Dendritic cell treated with granulocyte-macrophage colony-stimulating factor and Interleukin-4, amounts not matched to agents 40 ng/mL and 50 ng/mL, for 4 days (primary cell): ENCODE measurements at regions not wholly inside any gene's neighbourhood (a gene's known extent, or its start where the extent isn't known, plus 50 kb on each side); places are given as distances from the start of the nearest gene placed in this dataset.

Experiments
- H3K27ac Mint-ChIP-seq: one replicate; pipeline ENCODE4 v1.8.0; 2022; ENCODE audit warnings: mild to moderate bottlenecking, mixed read lengths
- H3K27me3 Mint-ChIP-seq: one replicate; pipeline ENCODE4 v1.8.0; 2022; ENCODE audit warnings: mild to moderate bottlenecking, mixed read lengths
- H3K36me3 Mint-ChIP-seq: one replicate; pipeline ENCODE4 v1.8.0; 2022; ENCODE audit warnings: low read depth, mixed read lengths
- H3K4me1 Mint-ChIP-seq: one replicate; pipeline ENCODE4 v1.8.0; 2022; ENCODE audit warnings: low read depth, mixed read lengths
- H3K4me3 Mint-ChIP-seq: one replicate; pipeline ENCODE4 v1.8.0; 2022; ENCODE audit warnings: mild to moderate bottlenecking, moderate library complexity, mixed read lengths
- H3K9me3 Mint-ChIP-seq: one replicate; pipeline ENCODE4 v1.8.0; 2022; ENCODE audit warnings: mixed read lengths
- intact Hi-C: fragments of 100-400 bp; cut with micrococcal nuclease; formaldehyde crosslinking; loops from one replicate; pipeline ENCODE4 v1.15.0; 2022

DNA sequence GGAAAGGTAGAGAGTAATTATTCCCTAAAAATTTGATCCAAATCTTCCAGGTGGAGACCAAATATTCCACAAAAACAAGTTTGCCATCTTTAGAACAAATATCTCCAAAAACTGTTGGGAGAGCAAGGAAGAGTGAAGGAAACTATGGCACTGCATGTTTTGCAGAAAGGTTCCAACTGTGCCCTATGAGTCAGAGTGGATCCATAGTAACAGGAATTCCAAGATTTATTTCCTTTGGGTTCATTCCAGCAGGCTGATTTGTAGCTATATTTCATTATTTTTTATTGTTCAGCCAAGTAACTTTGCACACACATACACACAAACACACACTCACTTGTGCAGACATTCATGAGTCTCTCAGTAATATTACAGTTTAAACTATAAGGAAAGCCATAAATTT is 459.7 kb upstream of the EPHA6 start:
- no peak overlapping the region for H3K4me3 Mint-ChIP-seq
- H3K27ac Mint-ChIP-seq = no peak overlapping the region
- intact Hi-C loops = no loop called here

DNA sequence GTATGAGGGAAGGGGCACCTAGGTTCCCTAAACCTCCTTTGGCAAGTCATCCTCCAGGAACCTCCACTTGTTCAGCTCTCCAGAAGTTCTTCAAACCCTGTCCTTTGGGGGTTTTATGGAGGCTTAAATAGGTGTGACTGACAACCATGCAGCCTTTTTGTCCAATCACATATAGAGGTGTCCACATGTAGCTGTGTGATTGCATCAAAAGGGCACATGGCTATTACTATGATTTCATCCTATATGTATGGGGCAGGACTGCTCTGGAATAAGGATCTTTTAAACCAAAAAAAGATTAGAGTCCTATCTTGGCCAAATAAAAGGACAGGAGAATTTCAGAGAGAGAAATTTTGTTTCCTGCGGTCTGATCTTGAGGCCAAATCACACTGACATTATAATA is 453.2 kb upstream of the EPHA6 start:
- H3K4me1 Mint-ChIP-seq = no peaks in the 10 kb centered on the region
- no peaks in the 10 kb centered on the region for H3K27me3 Mint-ChIP-seq
- no peaks in the 10 kb centered on the region for H3K36me3 Mint-ChIP-seq
- H3K9me3 Mint-ChIP-seq = peaks cover 40% of the 10 kb centered on the region
- H3K4me3 Mint-ChIP-seq = no peak overlapping the region
- intact Hi-C loops = no loop called here
- H3K27ac Mint-ChIP-seq = no peak overlapping the region

More for the DNA sequence above, 459.7 kb upstream of the EPHA6 start:
- no peaks in the 10 kb centered on the region for H3K27me3 Mint-ChIP-seq
- H3K4me1 Mint-ChIP-seq = no peaks in the 10 kb centered on the region
- peaks cover 23% of the 10 kb centered on the region for H3K9me3 Mint-ChIP-seq
- no peaks in the 10 kb centered on the region for H3K36me3 Mint-ChIP-seq

DNA sequence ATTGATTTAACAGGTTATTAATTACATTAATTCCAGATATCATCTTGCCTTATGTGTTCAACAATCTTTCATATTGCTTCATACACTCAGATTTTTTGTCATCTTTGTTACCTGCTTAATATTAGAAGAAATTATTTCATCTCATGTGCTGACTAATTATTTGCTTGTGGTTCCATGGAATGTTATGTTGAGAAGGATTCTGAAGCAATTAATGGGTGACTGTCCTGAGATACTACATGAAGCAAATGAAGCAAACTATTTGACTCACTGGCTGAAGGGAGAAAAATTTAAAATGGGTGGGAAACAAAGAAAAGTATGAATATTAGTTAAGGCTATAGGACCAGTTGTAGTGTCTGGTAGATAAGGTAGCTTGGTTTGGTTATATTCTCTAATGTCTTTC is 443.8 kb upstream of the EPHA6 start:
- no peak overlapping the region for H3K27ac Mint-ChIP-seq
- intact Hi-C loops = no loop called here
- peaks cover 14% of the 10 kb centered on the region for H3K9me3 Mint-ChIP-seq
- no peak overlapping the region for H3K4me3 Mint-ChIP-seq
- H3K27me3 Mint-ChIP-seq = no peaks in the 10 kb centered on the region
- H3K4me1 Mint-ChIP-seq = no peaks in the 10 kb centered on the region
- H3K36me3 Mint-ChIP-seq = no peaks in the 10 kb centered on the region

DNA sequence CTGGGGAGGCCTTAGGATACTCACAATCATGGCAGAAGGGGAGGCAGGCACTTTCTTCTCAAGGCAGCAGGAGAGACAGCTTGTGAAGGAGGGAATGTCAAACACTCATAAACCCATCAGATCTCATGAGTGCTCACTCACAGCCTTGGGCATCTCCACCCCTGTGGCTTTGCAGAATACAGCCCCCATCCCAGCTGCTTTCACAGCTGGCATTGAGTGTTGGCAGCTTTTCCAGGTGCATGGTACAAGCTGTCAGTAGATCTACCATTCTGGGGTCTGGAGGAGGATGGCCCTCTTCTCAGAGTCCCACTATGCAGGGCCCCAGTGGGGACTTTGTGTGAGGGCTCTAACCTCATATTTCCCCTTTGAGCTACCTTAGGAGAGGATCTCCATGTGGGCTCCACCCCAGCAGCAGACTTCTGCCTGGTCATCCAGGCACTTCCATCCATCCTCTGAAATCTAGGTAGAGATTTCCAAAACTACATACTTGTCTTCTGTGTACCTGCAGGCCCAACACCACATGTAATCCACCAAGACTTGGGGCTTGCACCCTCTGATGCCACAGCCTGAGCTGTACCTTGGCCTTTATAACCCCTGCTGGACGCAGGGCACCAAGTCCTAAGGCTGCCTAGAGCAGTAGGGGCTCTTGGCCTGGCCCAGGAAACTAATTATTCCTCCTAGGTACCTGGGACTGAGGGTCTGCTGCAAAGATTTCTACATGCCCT is 404.2 kb upstream of the EPHA6 start:
- H3K27ac Mint-ChIP-seq = no peak overlapping the region
- no peaks in the 10 kb centered on the region for H3K27me3 Mint-ChIP-seq
- no peaks in the 10 kb centered on the region for H3K4me1 Mint-ChIP-seq
- no peak overlapping the region for H3K4me3 Mint-ChIP-seq
- no peaks in the 10 kb centered on the region for H3K36me3 Mint-ChIP-seq
- intact Hi-C loops = no loop called here
- H3K9me3 Mint-ChIP-seq = peaks cover 23% of the 10 kb centered on the region

DNA sequence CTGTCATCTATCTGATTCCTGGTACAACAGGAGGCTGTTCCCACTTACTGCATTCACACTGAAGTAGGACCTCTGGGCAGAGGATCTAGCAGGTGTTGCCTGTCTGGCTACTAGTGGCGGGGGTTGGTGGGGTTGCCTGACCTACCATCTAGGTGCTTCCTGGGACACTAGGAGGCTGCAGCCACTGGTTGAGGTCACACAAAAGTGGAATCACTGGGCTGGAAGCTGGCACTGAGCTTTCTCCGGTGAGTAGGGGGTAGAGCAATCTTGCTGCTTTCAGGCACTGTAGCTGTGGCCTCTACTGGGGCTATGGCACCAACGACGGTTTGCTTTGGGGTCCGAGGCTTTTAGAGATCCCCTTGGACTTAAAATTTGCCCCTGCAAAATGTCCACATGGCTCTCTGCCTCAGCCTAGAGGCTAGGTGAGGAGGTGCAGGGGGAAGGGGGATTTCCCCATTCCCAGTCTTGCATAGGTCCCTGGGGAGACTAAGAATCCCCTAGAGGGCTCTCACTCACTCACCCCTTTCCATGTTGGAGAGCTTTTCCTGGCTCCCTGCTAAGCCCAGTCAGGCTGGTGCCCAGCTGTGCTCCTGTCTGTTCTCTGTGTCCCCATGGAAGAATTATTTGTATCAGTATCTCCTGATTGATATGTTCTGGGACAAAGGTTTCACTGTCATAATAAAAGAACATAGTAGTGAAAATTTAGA is 397.7 kb upstream of the EPHA6 start:
- no peaks in the 10 kb centered on the region for H3K27me3 Mint-ChIP-seq
- H3K9me3 Mint-ChIP-seq = peaks cover 15% of the 10 kb centered on the region
- H3K27ac Mint-ChIP-seq = no peak overlapping the region

DNA sequence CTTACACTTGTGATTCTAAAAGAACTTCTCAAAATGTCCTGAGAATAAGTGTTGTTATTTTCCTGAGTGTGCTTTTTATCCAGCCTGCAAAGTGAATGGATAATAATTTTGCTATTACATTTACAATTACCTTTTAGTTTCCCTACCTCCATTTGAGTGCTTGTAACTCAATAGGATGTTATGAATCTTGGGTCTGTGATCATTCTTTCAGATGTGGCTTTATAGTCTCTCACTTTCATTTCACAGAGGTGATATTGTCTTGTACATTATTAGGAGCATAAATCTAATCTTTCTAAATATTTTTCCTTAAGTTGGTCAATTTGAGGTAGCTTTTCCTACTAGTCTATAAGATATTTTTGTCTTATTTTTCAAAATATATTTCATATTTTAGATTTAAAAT is 386.3 kb upstream of the EPHA6 start:
- no peak overlapping the region for H3K4me3 Mint-ChIP-seq
- no peak overlapping the region for H3K27ac Mint-ChIP-seq

More for the DNA sequence above, 397.7 kb upstream of the EPHA6 start:
- H3K4me1 Mint-ChIP-seq = no peaks in the 10 kb centered on the region
- H3K36me3 Mint-ChIP-seq = no peaks in the 10 kb centered on the region
- intact Hi-C loops = no loop called here
- H3K4me3 Mint-ChIP-seq = no peak overlapping the region

DNA sequence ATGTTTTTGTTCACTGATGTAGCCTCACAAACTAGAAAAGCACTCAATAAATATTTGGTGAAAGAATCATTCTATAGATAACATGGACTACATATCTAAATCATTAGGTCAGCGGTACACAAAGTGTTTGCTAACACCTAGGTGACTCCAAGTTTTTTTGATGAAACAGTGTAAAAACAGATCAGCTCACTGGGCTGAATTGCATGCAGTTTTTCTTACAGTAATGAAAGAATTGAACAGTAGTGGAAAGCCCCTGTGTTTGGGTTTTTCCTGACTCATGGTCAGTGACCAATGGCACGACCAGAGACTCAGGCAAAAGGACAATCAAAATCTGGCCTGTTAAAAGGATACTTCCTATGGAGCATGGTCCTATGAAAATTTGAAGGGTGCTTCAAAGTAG is 384.3 kb upstream of the EPHA6 start:
- peaks cover 9% of the 10 kb centered on the region for H3K9me3 Mint-ChIP-seq
- H3K27me3 Mint-ChIP-seq = no peaks in the 10 kb centered on the region
- H3K4me1 Mint-ChIP-seq = no peaks in the 10 kb centered on the region
- no peak overlapping the region for H3K4me3 Mint-ChIP-seq
- H3K27ac Mint-ChIP-seq = no peak overlapping the region
- no peaks in the 10 kb centered on the region for H3K36me3 Mint-ChIP-seq
- intact Hi-C loops = no loop called here

More for the DNA sequence above, 386.3 kb upstream of the EPHA6 start:
- peaks cover 9% of the 10 kb centered on the region for H3K9me3 Mint-ChIP-seq
- no peaks in the 10 kb centered on the region for H3K27me3 Mint-ChIP-seq
- H3K36me3 Mint-ChIP-seq = no peaks in the 10 kb centered on the region
- H3K4me1 Mint-ChIP-seq = no peaks in the 10 kb centered on the region
- intact Hi-C loops = no loop called here

DNA sequence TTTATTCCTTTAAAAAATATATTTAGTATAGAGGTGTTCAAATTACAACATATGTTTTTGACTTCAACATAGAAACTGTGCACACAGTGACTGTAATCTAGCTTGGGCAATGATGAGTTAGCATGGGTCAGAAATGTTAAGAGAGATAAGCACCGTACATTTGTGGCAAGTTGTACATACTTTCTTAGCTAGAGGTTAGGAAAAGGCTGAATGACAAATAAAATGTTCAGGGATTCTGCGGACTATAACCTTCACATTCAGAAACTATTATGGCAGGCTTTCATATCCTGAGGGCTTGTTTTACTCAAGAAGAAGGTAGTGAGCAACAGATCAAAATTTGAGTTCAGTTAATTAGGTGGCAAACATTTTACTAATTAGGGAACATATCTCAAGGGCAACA is 379.7 kb upstream of the EPHA6 start:
- Mint-ChIP-seq H3K4me1 (no peaks in the 10 kb centered on the region), H3K27me3 (no peaks in the 10 kb centered on the region), H3K27ac (no peak overlapping the region), H3K36me3 (no peaks in the 10 kb centered on the region), H3K4me3 (no peak overlapping the region), H3K9me3 (peaks cover 20% of the 10 kb centered on the region)
- intact Hi-C loops = no loop called here

DNA sequence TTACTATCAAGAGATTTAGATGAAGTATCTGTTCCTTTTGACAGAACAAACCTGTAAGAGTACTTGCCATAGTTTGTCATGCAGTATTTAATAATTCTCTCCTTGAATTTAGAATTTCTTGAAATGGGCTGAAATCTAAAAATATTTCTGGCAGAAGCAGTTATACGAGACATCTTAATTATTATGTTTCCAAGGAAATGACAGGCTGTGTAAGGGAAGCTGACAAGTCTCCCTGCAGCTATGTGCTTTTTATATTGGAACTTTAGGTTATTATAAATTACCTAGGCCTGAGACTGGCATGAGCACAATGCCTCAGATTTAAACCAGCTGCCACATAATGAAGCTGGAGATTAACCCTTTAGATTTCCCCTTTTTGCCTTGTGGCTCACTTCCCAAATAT is 365.0 kb upstream of the EPHA6 start:
- intact Hi-C loops = no loop called here
- Mint-ChIP-seq H3K9me3 (peaks cover 23% of the 10 kb centered on the region), H3K27ac (no peak overlapping the region), H3K36me3 (no peaks in the 10 kb centered on the region), H3K4me3 (no peak overlapping the region), H3K4me1 (no peaks in the 10 kb centered on the region), H3K27me3 (no peaks in the 10 kb centered on the region)

DNA sequence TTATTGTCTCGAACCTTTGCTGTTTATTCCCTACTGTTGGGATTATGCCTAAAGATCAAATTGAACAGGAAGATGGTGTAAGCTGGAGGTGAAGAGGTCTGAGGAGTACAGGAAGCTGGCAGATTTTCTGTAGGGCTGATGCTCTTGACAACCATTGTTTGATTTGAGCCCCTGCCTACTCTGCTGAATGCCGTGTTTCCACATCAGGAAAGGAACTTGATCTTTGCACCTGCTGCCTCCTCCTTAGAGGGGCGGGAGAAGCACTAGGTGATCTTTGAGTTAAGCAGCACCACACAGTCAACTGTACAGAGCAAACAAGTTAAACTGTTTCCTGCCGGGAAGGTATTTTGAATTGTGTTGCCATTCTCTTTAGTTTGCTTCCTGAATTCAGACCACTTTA is 364.6 kb upstream of the EPHA6 start:
- no peaks in the 10 kb centered on the region for H3K36me3 Mint-ChIP-seq
- no peak overlapping the region for H3K4me3 Mint-ChIP-seq
- intact Hi-C loops = no loop called here
- no peak overlapping the region for H3K27ac Mint-ChIP-seq
- H3K9me3 Mint-ChIP-seq = peaks cover 23% of the 10 kb centered on the region
- H3K27me3 Mint-ChIP-seq = no peaks in the 10 kb centered on the region
- H3K4me1 Mint-ChIP-seq = no peaks in the 10 kb centered on the region

DNA sequence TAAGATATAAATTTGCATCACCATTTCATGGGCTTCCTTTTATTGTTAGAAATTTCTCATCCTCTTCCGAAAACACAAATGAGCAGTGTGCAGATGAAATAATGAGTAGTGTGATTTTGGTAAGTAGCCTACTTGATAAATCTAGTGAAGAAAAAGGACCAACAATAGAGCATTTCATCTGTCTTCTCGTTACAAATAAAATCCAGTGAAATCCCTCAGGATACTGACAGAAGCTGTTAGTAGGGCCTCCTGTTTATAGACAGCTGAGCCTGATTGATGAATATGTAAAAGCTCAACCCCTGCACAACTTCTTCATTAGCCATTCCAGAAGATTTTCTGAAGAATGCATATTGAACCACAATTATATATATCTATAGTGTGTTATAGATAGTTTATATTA is 363.7 kb upstream of the EPHA6 start:
- Mint-ChIP-seq H3K36me3 (no peaks in the 10 kb centered on the region), H3K27me3 (no peaks in the 10 kb centered on the region), H3K4me3 (no peak overlapping the region), H3K27ac (no peak overlapping the region), H3K4me1 (no peaks in the 10 kb centered on the region), H3K9me3 (peaks cover 24% of the 10 kb centered on the region)
- intact Hi-C loops = no loop called here

DNA sequence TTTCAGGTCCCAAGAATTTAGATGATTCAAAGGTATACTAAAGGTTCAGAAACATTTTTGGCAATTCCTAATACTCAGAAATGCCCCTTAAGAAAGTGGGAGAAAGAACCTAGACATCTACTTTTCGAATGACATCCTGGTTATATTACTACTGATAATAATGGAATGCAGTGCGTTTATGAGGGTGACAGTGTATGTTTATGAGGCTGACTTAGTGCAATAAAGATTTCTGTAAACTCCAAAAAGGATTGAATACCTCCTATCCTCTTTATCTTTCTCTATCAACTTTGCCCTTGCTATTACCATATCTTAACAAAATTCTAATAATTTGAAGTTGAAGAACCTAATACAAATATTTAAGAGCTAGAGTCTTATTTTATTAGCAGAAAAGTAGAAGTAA is 348.9 kb upstream of the EPHA6 start:
- H3K4me3 Mint-ChIP-seq = no peak overlapping the region
- H3K27me3 Mint-ChIP-seq = no peaks in the 10 kb centered on the region
- no peaks in the 10 kb centered on the region for H3K9me3 Mint-ChIP-seq
- intact Hi-C loops = no loop called here
- H3K27ac Mint-ChIP-seq = no peak overlapping the region
- H3K4me1 Mint-ChIP-seq = no peaks in the 10 kb centered on the region
- no peaks in the 10 kb centered on the region for H3K36me3 Mint-ChIP-seq

DNA sequence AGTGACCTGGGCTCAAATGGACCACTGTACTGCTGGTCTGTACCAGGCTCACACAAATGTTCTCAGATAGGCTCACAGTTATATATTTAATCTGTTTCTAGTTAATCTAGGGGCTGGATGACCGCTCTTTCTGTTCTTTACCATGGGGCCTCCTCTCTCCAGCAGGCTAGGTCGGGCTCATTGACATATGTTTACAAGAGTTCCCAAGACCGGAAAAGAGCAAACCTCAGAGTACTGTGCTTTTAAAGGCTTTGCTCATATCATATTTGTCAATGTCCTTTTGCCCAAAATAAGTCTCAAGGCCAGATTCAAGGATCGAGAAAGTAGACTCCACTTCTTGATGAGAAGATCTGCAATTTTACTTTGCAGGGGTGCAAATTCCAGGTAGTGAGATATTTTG is 348.0 kb upstream of the EPHA6 start:
- H3K36me3 Mint-ChIP-seq = no peaks in the 10 kb centered on the region
- H3K27me3 Mint-ChIP-seq = no peaks in the 10 kb centered on the region
- no peak overlapping the region for H3K27ac Mint-ChIP-seq
- intact Hi-C loops = no loop called here
- no peaks in the 10 kb centered on the region for H3K9me3 Mint-ChIP-seq
- H3K4me1 Mint-ChIP-seq = no peaks in the 10 kb centered on the region
- H3K4me3 Mint-ChIP-seq = no peak overlapping the region

DNA sequence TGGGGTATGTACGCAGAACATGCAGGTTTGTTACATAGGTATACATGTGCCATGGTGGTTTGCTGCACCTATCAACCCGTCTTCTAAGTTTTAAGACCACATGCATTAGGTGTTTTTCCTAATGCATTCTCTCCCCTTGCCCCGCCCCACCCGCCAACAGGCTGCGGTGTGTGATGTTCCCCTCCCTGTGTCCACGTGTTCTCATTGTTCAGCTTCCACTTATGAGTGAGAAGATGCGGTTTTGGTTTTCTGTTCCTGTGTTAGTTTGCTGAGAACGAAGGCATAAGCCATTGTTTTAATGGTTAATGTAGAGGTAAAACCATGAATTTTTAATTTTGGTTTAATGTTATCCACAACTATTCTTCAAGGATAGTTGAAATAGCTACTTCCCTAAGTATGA is 346.8 kb upstream of the EPHA6 start:
- Mint-ChIP-seq H3K4me3 (no peak overlapping the region), H3K27me3 (no peaks in the 10 kb centered on the region), H3K4me1 (no peaks in the 10 kb centered on the region), H3K36me3 (no peaks in the 10 kb centered on the region), H3K27ac (no peak overlapping the region), H3K9me3 (no peaks in the 10 kb centered on the region)
- intact Hi-C loops = no loop called here

DNA sequence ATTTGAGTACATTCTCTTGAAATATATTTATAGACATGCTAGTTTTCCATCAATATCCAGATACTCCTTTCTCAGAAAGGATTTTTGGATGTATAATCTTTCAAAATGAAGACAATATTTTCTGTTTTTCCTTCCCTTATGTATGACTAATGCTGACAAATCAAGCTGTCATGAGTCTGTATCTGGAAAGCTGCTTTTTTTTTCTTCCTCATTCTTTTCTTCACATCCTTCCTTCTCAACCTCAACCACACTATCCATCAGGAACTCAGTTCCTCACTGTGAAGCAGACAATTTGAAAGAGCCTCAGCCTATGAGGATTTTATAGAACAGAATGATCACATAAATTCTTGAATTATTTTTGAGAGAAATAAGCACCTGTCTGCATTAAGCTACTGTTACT is 335.9 kb upstream of the EPHA6 start:
- H3K36me3 Mint-ChIP-seq = no peaks in the 10 kb centered on the region
- intact Hi-C loops = no loop called here
- no peaks in the 10 kb centered on the region for H3K4me1 Mint-ChIP-seq
- no peaks in the 10 kb centered on the region for H3K27me3 Mint-ChIP-seq
- no peaks in the 10 kb centered on the region for H3K9me3 Mint-ChIP-seq
- no peak overlapping the region for H3K27ac Mint-ChIP-seq
- H3K4me3 Mint-ChIP-seq = no peak overlapping the region
